ENCODE measurements at regions not wholly inside any gene's neighbourhood (a gene's known extent, or its start where the extent isn't known, plus 50 kb on each side); places are given as distances from the start of the nearest gene placed in this dataset.

DNA sequence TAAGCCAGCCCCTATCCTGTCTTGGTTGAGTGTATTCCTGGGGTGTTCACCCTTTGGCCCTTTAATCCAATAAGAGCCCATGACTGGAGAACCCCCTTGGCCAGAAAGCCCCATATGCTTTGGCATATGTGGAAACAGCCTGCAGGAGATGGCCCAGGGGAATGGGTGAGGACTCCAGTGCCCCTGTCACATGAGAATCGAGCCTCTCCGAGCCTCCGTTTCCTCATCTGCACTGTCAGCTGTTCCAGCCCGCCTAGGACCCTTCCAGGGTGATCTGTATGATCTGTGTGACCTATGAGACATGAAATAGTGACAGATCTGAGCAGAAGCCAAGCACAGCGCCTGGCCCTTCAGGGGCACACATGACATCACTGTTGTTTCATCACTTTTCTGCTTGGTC lies 300.7 kb downstream of the ZNF536 start:
- TF ChIP-seq, protein P1, sequence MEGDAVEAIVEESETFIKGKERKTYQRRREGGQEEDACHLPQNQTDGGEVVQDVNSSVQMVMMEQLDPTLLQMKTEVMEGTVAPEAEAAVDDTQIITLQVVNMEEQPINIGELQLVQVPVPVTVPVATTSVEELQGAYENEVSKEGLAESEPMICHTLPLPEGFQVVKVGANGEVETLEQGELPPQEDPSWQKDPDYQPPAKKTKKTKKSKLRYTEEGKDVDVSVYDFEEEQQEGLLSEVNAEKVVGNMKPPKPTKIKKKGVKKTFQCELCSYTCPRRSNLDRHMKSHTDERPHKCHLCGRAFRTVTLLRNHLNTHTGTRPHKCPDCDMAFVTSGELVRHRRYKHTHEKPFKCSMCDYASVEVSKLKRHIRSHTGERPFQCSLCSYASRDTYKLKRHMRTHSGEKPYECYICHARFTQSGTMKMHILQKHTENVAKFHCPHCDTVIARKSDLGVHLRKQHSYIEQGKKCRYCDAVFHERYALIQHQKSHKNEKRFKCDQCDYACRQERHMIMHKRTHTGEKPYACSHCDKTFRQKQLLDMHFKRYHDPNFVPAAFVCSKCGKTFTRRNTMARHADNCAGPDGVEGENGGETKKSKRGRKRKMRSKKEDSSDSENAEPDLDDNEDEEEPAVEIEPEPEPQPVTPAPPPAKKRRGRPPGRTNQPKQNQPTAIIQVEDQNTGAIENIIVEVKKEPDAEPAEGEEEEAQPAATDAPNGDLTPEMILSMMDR (IDR thresholded peaks at IDR 0.05) = no peak
- no peak for TF ChIP-seq POLR2A (IDR thresholded peaks at IDR 0.05)

All from body of pancreas (tissue), 4 donors.